Activated CD4-positive, alpha-beta memory T cell treated with anti-CD3 and anti-CD28 coated beads, Interleukin-2, amount 10 ng/mL, durations not matched to agents 7 days and 5 days (primary cell): ENCODE measurements at regions not wholly inside any gene's neighbourhood (a gene's known extent, or its start where the extent isn't known, plus 50 kb on each side); places are given as distances from the start of the nearest gene placed in this dataset.

Source experiments
- CTCF ChIA-PET: fragments of 350-600 bp; sonication (Branson Sonifier 250); formaldehyde crosslinking; loops from one replicate; lab custom pipeline; 2021; ENCODE audit warnings: antibody characterized with exemption, inconsistent platforms; lab: Charles Lee
- POLR2A ChIA-PET: fragments of 350-600 bp; sonication (Branson Sonifier 250); formaldehyde crosslinking; loops from one replicate; lab custom pipeline; 2021; ENCODE audit warnings: antibody characterized with exemption; lab: Charles Lee
- DNase-seq: peaks from one replicate; pipeline ENCODE4 v3.0.0-alpha.2; 2020
- H3K27ac Mint-ChIP-seq: one replicate; pipeline ENCODE4 v1.8.0; 2021; ENCODE audit warnings: mild to moderate bottlenecking, mixed read lengths
- H3K27me3 Mint-ChIP-seq: one replicate; pipeline ENCODE4 v1.8.0; 2021; ENCODE audit warnings: mixed read lengths
- H3K36me3 Mint-ChIP-seq: one replicate; pipeline ENCODE4 v1.8.0; 2021; ENCODE audit warnings: low read depth, mixed read lengths
- H3K4me1 Mint-ChIP-seq: one replicate; pipeline ENCODE4 v1.8.0; 2021; ENCODE audit warnings: mixed read lengths
- H3K4me3 Mint-ChIP-seq: one replicate; pipeline ENCODE4 v1.8.0; 2021; ENCODE audit warnings: mild to moderate bottlenecking, mixed read lengths
- H3K9me3 Mint-ChIP-seq: one replicate; pipeline ENCODE4 v1.8.0; 2021; ENCODE audit warnings: mixed read lengths

DNA sequence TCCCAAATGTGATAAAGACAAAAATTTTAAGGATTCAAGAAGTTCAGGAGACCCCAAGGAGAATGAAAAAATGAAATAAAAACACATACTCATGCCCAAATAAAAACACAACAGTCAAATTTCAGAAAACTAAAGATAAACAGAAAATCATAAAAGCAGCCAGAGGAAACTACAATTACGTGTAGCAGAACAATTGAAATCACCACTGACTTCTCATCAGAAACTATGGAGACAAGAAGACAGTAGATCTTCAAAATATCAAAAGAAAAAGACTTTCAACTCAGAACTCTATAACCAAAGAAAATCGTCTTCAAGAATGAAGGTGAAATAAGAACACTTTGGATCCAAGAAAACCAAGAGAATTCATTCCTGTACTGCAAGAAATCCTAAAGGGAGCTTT, 54.9 kb downstream of the DIO3 start:
- no peaks in the 10 kb centered on the region for H3K9me3 Mint-ChIP-seq
- POLR2A ChIA-PET, result no interaction called here
- DNase-seq, result no peak
- peaks cover 44% of the 10 kb centered on the region for H3K27me3 Mint-ChIP-seq
- no peaks in the 10 kb centered on the region for H3K36me3 Mint-ChIP-seq
- no peak overlapping the region for H3K4me3 Mint-ChIP-seq
- CTCF ChIA-PET, result no interaction called here
- no peaks in the 10 kb centered on the region for H3K4me1 Mint-ChIP-seq
- no peak overlapping the region for H3K27ac Mint-ChIP-seq

DNA sequence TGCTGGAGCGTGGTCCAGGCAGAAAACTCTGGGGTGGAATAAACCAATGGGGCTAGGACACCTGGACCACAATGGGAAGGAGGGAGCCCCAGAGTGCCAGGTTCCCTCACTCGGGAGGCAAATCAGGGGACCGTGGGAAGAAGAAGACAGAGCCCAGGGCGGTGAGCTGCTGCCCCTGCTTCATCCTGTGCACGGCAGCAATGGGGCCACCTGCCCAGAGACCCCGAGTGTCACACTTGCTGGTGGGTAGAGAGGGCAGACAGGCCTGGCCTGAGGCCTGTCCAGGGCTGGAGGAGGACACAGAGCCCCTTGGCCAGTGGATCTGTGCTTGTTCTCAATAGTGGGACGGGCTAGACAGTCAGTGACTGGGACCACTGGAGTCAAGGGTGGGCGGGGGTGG, 58.2 kb downstream of the DIO3 start:
- Mint-ChIP-seq H3K4me3 (no peak overlapping the region), H3K36me3 (no peaks in the 10 kb centered on the region), H3K4me1 (peaks cover 3% of the 10 kb centered on the region), H3K27me3 (peaks cover 19% of the 10 kb centered on the region), H3K27ac (no peak overlapping the region), H3K9me3 (no peaks in the 10 kb centered on the region)
- POLR2A ChIA-PET, result no interaction called here
- CTCF ChIA-PET, result no interaction called here
- DNase-seq, result no peak

DNA sequence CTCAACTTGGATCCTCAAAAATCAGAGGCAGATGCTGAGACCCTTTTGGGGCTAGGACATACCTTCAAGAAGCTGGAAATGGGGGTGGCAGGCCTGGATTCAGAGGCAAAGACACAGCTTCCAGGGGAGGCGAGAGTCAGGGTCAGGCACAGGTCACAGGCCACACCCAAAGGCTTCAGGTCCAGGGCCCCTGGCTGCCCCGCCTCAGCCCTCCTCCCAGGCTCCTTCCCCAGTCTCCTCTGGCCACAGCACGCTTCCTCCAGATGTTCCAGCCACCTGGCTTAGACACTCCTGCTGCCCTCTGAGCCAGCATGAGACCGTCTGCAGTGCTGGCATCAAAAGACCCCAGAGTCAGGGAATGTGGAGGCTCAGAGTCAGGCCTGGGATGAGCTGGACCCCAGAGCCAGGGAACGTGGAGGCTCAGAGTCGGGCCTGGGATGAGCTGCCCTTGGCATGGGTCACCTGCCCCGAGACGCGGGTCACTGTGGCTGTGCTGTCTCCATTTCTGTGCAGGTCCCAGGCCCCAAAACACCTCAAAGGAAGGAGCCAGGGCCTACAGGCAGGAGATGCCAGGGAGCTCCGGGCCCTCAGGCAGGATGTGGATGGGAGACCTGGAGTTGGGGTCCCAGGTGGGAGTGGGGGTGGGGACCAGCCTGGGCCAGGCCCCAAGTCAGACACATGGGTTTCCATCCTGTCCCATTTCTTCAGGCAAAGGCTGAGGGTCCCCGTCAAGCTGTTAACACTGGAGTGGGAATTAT, 58.9 kb downstream of the DIO3 start:
- POLR2A ChIA-PET, result no interaction called here
- no peak for DNase-seq
- Mint-ChIP-seq H3K27me3 (peaks cover 15% of the 10 kb centered on the region), H3K27ac (no peak overlapping the region), H3K9me3 (no peaks in the 10 kb centered on the region), H3K36me3 (no peaks in the 10 kb centered on the region), H3K4me1 (peaks cover 3% of the 10 kb centered on the region), H3K4me3 (no peak overlapping the region)
- CTCF ChIA-PET, result interaction anchor here (0.7 kb wide), 1 partner anchor 152 kb away, joined by 3 read pairs; no protein-coding TSS in a partner anchor

DNA sequence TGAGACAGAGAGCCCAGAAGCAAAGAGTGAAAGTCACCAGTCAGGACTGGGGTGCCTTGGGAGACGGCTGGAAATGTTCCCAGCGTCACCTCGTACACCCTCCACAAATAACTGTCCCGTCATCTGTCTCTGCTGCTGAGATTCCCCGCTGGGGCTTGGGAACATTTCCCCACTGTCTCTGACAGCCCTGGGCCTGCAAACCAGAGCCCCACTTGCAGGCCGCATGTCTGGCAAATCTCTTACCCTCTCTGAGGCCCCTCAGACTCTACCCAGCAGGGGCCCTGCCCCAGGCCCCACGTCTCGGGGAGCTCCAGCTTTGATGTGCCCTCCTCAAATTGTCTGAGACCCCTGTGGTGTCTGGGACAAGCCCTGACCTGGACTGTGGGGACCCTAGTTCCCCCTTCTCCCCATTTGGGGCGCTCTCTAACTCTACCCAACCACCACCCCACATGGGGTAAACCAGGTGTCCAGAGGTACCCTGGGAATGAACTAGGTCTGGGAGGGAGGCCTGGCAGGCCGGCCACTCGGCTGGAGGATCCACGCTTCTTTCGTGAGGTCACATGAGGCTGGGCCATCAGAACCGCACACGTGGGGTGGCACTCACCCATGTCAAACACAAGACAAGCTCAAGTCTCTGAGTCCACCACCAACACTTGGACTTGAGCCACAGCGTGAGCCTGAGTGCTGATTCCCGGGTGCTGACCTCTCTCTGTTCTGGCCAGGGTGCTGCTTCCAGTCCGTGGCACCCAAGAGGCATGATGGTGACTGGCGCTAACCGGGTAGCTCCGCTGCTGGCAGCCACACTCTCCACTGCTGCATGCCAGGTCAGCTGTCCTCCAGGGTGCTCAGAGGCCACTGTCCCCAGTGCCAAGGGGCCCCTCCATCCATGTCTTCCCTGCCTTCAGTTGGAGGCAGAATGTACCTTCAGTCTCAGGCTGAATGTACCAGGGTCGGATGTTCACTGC, 59.8 kb downstream of the DIO3 start:
- H3K4me3 Mint-ChIP-seq, result no peak overlapping the region
- no peaks in the 10 kb centered on the region for H3K9me3 Mint-ChIP-seq
- peaks cover 3% of the 10 kb centered on the region for H3K4me1 Mint-ChIP-seq
- DNase-seq, result no peak
- no peaks in the 10 kb centered on the region for H3K36me3 Mint-ChIP-seq
- CTCF ChIA-PET, result no interaction called here
- peaks cover 8% of the 10 kb centered on the region for H3K27me3 Mint-ChIP-seq
- H3K27ac Mint-ChIP-seq, result no peak overlapping the region
- POLR2A ChIA-PET, result no interaction called here

DNA sequence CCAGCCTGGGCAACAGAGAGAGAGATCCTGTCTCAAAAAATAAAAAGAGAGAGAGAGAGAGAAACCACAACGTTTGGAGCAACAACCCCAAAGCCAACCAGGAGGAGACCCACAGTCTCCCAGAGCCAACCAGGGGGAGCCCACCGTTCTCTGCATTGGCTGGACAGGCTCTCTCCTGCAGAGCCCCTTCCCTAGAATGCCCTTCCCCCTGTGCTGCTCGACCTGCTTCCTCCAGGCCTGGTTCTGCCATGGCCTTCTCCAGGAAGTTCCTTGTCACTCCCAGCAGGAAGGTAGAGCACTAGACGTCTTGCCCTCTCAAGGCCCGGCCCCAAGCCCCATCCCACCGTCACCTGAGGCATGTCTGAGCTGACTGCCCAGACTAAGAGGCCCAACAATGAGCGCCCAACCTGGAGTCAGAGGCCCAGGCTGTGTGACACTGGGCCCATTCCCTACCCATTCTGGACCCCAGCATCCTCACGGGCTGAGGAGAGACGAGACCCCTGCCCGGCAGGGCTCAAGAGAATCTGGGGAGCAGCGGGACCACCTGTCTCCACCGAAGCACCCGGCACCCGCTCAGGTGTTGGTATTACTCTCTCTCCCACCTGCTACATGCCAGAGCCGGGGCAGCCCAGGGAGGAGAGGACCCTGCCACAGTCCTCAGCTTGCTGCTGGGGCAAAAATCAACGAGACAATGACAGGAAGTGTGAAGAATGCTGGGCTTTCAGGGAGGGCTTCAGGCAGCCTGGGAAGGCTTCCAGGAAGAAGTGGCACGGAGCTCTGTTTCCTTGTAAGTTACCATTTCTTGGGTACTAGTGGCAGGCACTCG, 61.2 kb downstream of the DIO3 start:
- H3K27ac Mint-ChIP-seq, result no peak overlapping the region
- ChIA-PET CTCF (no interaction called here), POLR2A (no interaction called here)
- H3K4me1 Mint-ChIP-seq, result peaks cover 3% of the 10 kb centered on the region
- DNase-seq, result no peak
- H3K4me3 Mint-ChIP-seq, result no peak overlapping the region
- H3K9me3 Mint-ChIP-seq, result no peaks in the 10 kb centered on the region
- H3K27me3 Mint-ChIP-seq, result peaks cover 5% of the 10 kb centered on the region
- H3K36me3 Mint-ChIP-seq, result no peaks in the 10 kb centered on the region

DNA sequence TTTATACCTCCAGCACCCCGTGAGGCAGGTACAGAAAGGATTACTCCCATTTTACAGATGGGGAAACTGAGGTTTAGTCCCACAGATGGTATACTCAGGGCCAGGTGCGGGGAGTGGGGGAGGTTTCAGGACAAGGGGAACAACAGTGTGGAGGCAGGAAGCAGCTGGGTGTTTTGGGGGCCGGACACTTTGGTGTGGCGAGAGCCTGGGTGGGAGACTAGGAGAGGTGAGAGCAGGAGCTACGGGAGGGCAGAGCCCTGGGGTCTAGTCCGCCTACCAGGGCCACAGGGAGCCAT, 61.7 kb downstream of the DIO3 start:
- H3K27me3 Mint-ChIP-seq, result peaks cover 5% of the 10 kb centered on the region
- ChIA-PET POLR2A (no interaction called here), CTCF (no interaction called here)
- H3K9me3 Mint-ChIP-seq, result no peaks in the 10 kb centered on the region
- peaks cover 3% of the 10 kb centered on the region for H3K4me1 Mint-ChIP-seq
- H3K27ac Mint-ChIP-seq, result no peak overlapping the region
- H3K36me3 Mint-ChIP-seq, result no peaks in the 10 kb centered on the region
- no peak for DNase-seq
- H3K4me3 Mint-ChIP-seq, result no peak overlapping the region

DNA sequence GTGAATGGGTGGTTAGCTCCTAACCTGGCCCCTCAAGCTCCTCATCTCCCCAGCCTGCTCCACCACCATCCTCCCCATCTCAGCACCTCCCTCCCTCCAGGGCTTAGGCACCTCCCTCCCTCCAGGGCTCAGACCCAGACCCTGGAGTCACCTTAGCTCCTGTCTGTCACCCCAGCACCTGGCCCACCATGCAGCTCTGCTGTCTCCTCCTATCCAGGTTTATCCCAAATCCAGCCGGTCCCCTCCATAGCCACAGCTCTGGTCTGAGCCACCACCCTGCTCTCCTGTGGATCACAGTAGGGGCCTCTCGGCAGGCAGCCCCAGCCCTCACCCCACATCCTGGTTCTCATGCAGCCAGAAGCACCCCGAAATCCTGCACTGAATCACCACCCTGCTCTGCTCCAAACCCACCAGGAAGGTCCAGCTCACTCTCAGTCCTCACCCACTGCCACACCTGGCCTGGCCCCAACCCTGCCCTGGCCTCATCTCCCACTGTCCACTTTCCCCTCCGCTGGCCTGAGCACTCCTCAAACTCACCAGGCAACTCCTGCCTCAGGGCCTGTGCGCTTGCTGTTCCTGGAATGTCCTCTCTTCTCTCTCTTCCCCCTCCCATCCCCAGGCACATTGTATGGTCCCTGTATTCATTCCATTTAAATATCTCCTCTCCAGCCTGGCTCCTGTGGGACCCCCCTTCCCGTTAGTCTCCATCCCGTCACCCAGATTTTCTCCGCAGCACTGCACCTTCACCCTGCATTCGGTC, 62.6 kb downstream of the DIO3 start:
- Mint-ChIP-seq H3K4me1 (peaks cover 3% of the 10 kb centered on the region), H3K4me3 (no peak overlapping the region), H3K27me3 (no peaks in the 10 kb centered on the region), H3K27ac (no peak overlapping the region), H3K9me3 (no peaks in the 10 kb centered on the region), H3K36me3 (no peaks in the 10 kb centered on the region)
- CTCF ChIA-PET, result no interaction called here
- POLR2A ChIA-PET, result no interaction called here
- no peak for DNase-seq

DNA sequence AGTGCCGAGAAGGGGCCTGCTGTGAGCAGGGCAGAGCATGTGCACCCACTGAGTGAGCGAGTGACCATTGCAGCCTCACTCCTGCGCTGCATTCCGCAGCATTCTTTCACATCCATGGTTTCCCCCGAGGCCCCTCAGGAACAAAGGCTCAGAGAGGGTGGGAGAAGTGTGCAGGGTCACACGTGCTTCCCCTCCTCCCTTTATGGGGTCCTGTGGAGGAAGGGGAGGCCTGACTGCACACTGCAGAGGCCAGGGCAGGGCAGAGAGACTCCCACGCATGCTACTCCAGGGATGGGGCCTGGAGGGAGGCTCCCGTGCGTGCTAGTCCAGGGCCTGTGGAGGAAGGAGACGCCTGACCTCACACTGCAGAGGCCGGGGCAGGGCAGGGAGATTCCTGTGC, 63.2 kb downstream of the DIO3 start:
- H3K27ac Mint-ChIP-seq, result no peak overlapping the region
- CTCF ChIA-PET, result no interaction called here

DNA sequence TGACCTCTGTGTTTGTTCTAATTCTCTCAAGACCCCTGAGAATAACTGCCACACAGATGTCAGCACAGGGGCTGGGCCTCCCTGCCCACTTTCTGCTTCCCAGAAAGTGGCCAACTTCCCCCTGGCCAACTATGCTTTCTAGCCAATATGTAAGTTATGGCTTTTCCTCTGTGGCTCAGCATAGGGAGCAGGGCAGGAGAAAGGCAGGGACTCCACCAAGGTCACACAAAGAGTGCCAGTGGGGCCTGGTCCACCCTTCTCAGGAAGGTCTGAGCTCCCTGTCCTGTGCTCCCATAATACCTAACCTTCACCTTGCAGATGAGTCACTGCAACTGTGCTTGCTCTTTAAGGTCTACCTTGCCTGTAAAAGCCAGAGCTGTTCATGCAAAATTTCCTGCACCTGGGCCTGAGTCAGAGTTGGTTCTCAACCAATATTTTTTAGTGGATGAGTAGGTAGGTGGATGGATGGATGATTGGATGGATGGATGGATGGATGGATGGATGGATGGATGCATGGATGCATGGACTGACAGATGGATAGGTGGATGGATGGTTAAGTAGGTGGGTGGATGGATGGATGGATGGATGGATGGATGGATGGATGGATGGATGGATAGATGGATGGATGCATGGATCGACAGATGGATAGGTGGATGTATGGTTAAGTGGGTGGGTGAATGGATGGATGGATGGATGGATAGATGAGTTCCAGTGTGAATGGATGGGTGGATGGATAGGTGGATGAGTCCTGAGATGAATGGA, 64.2 kb downstream of the DIO3 start:
- H3K4me3 Mint-ChIP-seq, result no peak overlapping the region
- peaks cover 3% of the 10 kb centered on the region for H3K4me1 Mint-ChIP-seq
- H3K36me3 Mint-ChIP-seq, result no peaks in the 10 kb centered on the region
- H3K27me3 Mint-ChIP-seq, result peaks cover 3% of the 10 kb centered on the region
- no peak for DNase-seq
- ChIA-PET POLR2A (no interaction called here), CTCF (no interaction called here)
- H3K9me3 Mint-ChIP-seq, result no peaks in the 10 kb centered on the region
- no peak overlapping the region for H3K27ac Mint-ChIP-seq

More for the DNA sequence above, 63.2 kb downstream of the DIO3 start:
- DNase-seq, result no peak
- no peaks in the 10 kb centered on the region for H3K27me3 Mint-ChIP-seq
- no peak overlapping the region for H3K4me3 Mint-ChIP-seq
- H3K9me3 Mint-ChIP-seq, result no peaks in the 10 kb centered on the region
- H3K36me3 Mint-ChIP-seq, result no peaks in the 10 kb centered on the region
- H3K4me1 Mint-ChIP-seq, result peaks cover 3% of the 10 kb centered on the region
- POLR2A ChIA-PET, result no interaction called here

DNA sequence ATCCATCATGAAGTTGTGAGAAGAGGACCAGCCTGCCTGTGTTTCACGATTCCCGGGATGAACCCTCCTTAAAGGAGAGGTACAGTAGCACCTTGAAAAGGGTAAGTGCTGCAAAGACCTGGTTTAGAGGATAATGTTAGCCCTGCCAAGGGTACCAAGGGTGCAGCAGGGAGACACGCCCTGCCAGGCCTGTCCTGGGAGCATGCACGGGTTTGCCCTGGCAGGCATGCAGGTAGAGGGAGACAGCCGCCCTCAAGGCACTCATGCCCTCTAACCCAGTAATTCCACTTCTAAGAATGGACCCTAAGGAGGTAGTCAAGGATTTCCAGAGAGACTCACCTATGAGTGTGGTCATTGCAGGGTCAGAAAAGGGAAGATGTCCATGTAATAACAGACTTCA, 65.0 kb downstream of the DIO3 start:
- H3K27me3 Mint-ChIP-seq, result peaks cover 3% of the 10 kb centered on the region
- H3K9me3 Mint-ChIP-seq, result no peaks in the 10 kb centered on the region
- no peak for DNase-seq
- no peak overlapping the region for H3K4me3 Mint-ChIP-seq
- POLR2A ChIA-PET, result no interaction called here
- no peaks in the 10 kb centered on the region for H3K36me3 Mint-ChIP-seq
- CTCF ChIA-PET, result no interaction called here
- H3K4me1 Mint-ChIP-seq, result peaks cover 3% of the 10 kb centered on the region
- H3K27ac Mint-ChIP-seq, result no peak overlapping the region

DNA sequence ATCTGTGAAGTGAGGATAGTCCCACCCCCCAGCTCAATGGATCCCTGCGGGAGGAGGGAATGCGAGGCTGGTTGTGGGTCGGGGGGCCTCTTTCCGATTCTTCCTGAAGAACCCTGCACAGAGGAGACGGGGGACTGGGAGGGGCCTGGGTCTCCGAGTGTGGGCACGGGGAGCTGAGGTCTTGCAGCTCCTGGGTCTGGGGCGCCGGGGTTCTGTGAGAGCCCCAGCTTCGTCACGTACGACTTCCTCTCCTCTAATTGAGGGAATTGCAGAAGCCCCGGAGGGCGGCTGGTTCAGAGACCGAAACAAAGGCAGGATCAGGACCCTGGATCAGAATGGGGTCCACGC, 66.6 kb downstream of the DIO3 start:
- DNase-seq, result no peak
- Mint-ChIP-seq H3K27me3 (peaks cover 3% of the 10 kb centered on the region), H3K36me3 (no peaks in the 10 kb centered on the region), H3K4me3 (no peak overlapping the region), H3K4me1 (no peaks in the 10 kb centered on the region), H3K9me3 (no peaks in the 10 kb centered on the region), H3K27ac (no peak overlapping the region)
- ChIA-PET CTCF (interaction anchor here (0.6 to 1.3 kb wide), 2 partner anchors 10 to 516 kb away, joined by 3 to 7 read pairs; no protein-coding TSS in a partner anchor), POLR2A (no interaction called here)

DNA sequence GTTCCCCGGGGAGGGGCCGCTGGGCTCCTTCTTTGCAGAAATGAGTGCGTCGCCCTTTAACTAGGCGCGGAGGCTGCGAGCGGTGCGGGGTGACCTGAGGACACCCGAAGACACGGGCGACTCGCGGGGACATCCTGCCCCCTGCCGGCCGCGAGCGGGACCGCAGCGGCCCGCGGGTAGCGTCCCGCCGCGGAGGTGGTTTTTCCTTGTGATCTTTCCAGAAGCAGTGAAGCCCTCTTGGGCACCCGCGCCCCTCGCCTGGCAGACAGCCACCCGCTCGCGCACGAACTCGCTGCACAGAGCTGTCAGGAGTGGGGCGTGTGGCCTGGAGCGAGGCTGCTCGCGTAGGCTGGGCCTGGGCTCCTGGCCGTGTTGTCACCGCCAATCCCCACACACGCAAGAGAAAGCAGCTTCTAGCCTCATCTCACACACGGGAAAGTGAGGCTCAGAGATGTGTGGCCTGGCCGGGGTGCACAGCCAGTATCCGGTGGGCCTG, 67.2 kb downstream of the DIO3 start:
- peak; percentile 76 for DNase-seq
- Mint-ChIP-seq H3K4me1 (no peaks in the 10 kb centered on the region), H3K4me3 (no peak overlapping the region), H3K36me3 (no peaks in the 10 kb centered on the region), H3K9me3 (no peaks in the 10 kb centered on the region), H3K27ac (no peak overlapping the region), H3K27me3 (peaks cover 3% of the 10 kb centered on the region)
- CTCF ChIA-PET, result interaction anchor here (0.6 kb wide), 1 partner anchor 1243 kb away, joined by 3 read pairs; no protein-coding TSS in a partner anchor
- POLR2A ChIA-PET, result no interaction called here
